HL-60 (cell line): ENCODE measurements at regions not wholly inside any gene's neighbourhood (a gene's known extent, or its start where the extent isn't known, plus 50 kb on each side); places are given as distances from the start of the nearest gene placed in this dataset.
"Not testable (repeated sequence)": the region's sequence is repeated elsewhere in the genome, so short reads cannot be mapped to it uniquely, and the experiment has no call there.

ENCODE experiments used
- CTCF ChIP-seq: IDR thresholded peaks from one replicate; pipeline ENCODE4 v1.5.1; 2011; ENCODE audit warnings: low read length, control low read depth, inconsistent platforms; ENCODE audit not compliant: insufficient read depth
- GABPA ChIP-seq: IDR thresholded peaks from 2 replicates; pipeline ENCODE4 v1.6.1; 2012; ENCODE audit warnings: low read depth
- POLR2AphosphoS5 ChIP-seq: IDR thresholded peaks from 2 replicates; pipeline ENCODE4 v1.6.1; 2012; ENCODE audit warnings: low read depth
- REST ChIP-seq: IDR thresholded peaks from 2 replicates; pipeline ENCODE4 v1.6.1; 2012; ENCODE audit warnings: low read depth; ENCODE audit not compliant: insufficient replicate concordance

- not testable (repeated sequence) for TF ChIP-seq CTCF, POLR2AphosphoS5, REST, GABPA
These were observed 2146.3 kb upstream of the WWC1 start for GRCh38 chr5:166145107-166145506.
